Ecto neural progenitor cell (in vitro differentiated cells): ENCODE measurements at regions not wholly inside any gene's neighbourhood (a gene's known extent, or its start where the extent isn't known, plus 50 kb on each side); places are given as distances from the start of the nearest gene placed in this dataset.
"Not testable (repeated sequence)": the region's sequence is repeated elsewhere in the genome, so short reads cannot be mapped to it uniquely, and the experiment has no call there.

Experiments
- DNase-seq: peaks from one replicate; pipeline ENCODE4 v3.0.0-alpha.2; 2018; ENCODE audit warnings: low spot score

GRCh38 chr3:110324171-110324705 lies 747.4 kb upstream of the NECTIN3 start:
- no peak for DNase-seq

- no peak for DNase-seq
Measured at GRCh38 chr3:110327870-110328269, 743.7 kb upstream of the NECTIN3 start.

- DNase-seq, result not testable (repeated sequence)
Measured at GRCh38 chr3:110331562-110331961, 740.1 kb upstream of the NECTIN3 start.

GRCh38 chr3:110332629-110333028 lies 739.0 kb upstream of the NECTIN3 start:
- DNase-seq, result no peak

DNA sequence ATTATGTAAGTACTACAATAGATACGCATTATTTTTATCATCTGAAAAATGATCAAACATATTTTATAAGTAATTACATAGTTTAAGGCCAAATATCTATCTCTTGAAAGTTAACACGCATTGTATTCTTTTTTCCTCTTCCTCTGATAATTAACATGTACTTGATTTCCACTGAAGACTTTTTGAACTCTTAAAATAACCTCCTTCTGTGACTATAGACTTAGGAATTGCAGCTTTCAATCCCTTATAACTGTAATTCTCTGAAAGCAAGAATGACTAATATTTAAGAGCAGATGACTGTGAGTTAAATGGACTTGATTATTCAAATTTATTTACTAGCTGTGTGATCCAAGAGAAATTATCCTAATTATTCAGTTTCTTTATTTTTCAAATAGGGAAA lies 730.6 kb upstream of the NECTIN3 start:
- no peak for DNase-seq

DNA sequence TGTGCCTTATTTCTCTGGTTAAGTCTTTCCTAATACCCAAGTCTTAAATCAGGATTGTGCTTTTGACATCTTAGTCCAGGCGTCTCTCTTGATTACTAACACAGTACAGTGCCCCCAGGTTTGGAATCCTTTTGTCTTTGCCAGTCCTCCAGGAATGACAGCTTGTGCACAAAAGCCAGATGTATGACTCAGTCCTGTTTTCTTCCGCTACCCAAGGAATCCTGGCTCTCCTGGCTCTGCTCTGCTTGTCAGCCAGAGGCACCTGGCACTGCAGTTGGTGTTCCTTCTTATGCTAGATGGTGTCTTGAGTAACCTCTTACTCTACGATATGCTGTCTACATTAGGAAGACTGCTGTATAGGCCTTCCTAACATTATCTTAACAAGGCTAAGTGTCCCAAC lies 728.2 kb upstream of the NECTIN3 start:
- no peak for DNase-seq

DNA sequence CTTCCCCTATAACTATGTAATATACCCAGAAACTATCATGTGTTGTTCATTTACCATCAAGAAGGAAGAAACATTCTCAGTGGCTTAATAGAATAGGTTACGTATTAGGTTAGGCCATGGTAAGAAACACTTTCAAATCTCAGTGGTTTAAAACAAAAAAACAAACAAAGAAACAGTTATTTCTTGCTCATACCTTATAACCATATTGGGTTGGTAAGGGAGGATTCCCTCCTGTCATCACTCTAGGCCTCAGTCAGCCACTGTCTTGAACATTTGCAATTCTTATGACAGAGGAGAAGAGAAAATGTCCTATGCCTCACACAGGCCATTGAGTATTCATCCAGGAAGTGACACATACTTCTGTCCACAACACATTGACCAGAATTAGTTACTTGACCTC lies 727.7 kb upstream of the NECTIN3 start:
- DNase-seq, result no peak

- no peak for DNase-seq
Measured at GRCh38 chr3:110344487-110344886, 727.1 kb upstream of the NECTIN3 start.

DNA sequence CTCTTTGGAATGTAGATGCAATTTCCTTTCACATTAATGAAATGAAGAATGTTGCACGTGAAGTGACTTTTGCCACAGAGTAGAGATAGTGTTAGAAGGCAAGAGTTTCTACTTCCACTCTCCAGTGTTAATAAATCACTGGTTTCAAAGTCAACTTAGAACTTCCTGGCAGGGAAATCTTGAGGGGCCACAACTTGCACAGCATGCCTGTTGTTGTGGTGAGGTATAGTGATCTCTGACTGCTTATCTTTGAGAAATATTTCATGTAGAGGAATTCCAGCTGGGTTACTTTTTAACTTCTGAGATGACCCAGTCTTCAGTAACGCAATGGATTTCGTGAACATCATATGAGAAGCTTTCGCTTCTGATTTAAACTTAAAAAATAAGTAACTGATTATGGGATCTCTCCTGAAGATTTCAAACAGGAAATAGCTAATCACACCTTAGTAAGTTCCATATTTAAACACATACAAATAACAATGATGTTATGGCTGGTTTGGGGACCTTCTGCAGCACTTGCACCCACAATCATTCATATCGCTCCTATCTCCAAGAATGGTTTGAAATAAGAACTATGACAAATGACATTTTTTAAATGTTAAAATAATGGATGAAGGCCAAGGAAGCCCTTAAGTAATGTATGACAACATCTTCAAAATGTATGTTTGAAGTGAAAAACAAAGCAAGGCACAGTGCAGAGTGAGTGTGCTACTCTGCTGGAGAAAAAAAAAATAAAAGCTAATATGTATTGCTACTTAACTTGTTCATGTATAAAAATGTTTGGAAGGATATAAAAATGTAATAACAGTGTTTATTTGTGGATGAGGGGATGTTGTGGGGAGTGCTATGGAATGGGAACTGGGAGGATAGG lies 726.5 kb upstream of the NECTIN3 start:
- no peak for DNase-seq

DNA sequence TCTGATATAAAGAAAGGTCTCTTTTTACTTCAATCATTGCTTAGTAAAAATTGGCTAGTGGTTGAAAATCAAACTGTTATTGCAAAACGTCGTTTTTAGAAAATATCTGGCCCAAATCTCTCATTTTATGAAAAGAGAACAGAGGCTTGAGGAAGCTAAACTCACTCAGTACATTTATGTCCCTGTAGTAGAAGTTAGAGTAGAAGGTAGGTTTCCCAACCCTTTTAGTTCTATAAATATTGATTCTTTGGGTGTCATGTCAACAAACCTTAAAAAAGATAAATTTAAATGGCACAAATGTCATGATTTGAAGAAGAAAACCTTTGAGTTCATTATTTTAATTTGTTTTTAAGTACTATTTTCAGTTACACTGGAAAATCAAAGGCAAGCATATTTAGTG lies 722.3 kb upstream of the NECTIN3 start:
- DNase-seq, result no peak

DNA sequence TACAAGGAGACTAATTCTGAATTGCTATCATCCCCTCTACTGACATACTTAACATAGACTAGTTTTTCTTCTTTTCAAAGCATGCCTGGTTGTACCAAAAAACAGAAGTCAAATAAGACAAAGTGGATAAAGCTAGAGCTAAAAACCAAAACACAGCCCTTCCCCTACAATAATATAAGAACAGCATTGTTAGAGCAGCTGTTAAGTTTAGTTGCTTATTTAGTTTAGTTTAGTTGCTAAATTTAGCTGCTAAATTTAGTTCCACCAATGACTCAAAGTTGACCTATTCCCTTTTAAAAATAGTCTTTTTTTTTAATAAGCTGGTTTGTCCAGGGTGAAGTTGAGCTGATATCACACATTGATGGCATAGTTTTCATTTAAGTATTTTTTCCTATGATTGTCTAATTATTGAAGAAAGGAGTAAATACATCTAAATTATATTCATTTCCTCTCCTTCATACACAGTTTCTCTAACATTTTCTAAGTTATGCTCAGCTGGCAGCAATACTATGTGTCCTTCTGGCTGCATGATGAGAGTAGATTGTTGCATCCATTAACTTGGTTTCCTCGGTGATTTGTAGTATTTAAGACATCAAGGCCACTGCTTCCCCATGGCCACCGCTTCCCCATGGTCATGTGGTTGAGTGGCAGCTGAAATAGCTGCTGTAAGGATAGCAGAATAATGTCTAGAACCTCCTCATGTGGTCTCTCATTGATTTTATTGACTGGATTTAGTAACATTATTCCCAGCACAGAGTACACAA lies 718.6 kb upstream of the NECTIN3 start:
- no peak for DNase-seq

DNA sequence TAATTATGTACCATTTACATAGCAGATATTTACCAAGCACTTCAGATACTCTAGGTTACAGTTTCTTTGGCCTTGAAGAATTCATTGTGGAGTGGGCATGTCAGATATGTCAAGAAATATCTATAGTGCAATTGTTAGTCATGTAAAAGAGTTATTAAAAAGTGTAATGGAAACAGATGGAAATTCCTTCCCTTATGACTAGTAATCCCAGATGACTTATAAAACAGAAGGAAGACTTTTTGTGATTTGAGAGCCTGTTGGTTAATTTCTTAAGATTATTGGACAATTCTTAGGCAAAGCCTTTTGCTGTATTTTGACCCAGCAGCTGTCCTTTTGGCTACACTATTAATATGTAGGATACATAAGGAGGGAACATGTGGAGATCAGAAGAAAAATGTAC lies 708.9 kb upstream of the NECTIN3 start:
- no peak for DNase-seq

DNA sequence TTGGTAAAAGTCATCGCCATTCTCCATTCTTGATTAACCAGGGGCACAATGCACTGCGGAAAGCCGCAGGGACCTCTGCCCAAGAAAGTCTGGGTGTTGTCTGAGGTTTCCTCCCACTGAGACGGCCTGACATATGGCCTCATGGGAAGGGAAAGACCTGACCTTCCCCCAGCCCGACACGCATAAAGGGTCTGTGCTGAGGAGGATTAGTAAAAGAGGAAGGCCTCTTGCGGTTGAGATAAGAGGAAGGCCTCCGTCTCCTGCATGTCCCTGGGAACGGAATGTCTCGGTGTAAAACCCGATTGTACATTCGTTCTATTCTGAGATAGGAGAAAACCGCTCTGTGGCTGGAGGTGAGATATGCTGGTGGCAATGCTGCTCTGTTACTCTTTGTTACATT lies 704.3 kb upstream of the NECTIN3 start:
- not testable (repeated sequence) for DNase-seq

DNA sequence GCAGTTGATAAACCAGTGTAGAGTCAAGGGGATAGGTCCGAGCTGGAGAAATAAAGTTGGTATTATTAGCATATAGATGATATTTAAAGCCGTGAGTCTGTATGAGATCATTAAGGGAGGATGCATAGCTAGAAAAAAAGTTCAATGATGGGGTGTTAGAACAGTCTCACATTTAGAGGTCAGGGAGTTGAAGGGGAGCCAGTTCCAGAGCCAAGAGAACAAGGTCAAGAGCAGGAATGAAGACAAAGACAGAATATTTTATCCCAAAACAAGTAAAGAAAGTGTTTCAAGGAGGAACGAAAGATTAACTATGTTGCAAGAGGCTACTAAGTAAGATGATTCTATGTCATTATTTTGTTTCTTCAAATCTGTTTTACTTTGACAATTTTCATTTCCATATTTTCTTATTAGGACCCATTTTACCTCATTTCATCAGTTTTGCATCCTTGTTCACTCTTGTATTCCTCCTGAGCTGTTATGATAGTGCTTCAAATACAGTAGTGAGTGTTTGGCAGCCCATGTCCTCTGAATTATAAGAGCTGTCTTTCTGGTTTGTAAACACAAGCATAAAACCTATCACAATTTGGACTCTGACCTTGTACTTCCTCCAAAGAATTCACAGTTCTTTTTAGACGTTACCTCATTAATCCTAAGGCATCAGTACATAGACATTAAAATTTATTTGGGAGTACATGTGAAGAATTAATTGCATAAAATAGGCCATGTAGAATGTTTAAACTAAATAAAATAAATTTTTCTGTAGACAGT lies 695.7 kb upstream of the NECTIN3 start:
- no peak for DNase-seq

- DNase-seq, result no peak
Measured at GRCh38 chr3:110378481-110378880, 693.1 kb upstream of the NECTIN3 start.

DNA sequence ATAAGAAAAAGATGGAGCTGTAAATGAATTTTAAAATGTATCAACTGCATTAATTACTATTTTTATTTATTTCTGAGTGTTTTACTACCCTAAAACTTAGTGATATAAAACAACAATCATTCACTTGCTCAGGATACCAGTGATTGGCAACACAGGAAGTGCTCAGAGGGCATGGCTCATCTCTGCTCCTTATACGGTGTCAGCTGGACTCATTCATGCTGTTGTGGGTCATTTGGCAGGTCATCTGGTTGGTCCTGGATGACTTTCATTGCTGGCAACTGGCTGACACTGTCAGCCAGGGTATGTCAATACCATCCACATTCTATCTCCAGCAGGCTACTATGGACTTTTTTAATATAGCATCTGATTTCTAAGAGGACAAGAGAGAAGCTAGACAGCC lies 689.6 kb upstream of the NECTIN3 start:
- DNase-seq, result no peak

- no peak for DNase-seq
Measured at GRCh38 chr3:110383356-110383755, 688.3 kb upstream of the NECTIN3 start.

GRCh38 chr3:110384601-110385000 lies 687.0 kb upstream of the NECTIN3 start:
- no peak for DNase-seq

DNA sequence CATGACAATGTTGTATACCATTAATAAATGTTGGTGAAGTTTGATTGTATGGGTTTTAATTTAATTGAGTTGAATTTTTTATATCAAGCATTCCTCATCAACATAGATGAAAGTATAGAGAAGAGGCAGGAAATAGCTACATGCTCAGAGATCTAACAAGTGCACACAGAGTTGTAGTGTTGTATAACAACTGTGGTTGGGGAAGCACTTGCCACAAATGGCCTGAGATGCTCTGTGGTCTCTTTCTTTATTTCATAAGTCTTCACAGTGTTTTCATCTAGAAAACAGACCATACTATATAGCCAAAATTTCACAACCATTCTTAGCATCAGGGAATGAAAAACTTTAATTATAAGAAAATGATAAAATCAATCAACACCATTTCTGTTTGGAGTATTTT lies 682.6 kb upstream of the NECTIN3 start:
- DNase-seq, result no peak

GRCh38 chr3:110390372-110390771 lies 681.2 kb upstream of the NECTIN3 start:
- DNase-seq, result no peak

- DNase-seq, result no peak
Measured at GRCh38 chr3:110391042-110391441, 680.6 kb upstream of the NECTIN3 start.

DNA sequence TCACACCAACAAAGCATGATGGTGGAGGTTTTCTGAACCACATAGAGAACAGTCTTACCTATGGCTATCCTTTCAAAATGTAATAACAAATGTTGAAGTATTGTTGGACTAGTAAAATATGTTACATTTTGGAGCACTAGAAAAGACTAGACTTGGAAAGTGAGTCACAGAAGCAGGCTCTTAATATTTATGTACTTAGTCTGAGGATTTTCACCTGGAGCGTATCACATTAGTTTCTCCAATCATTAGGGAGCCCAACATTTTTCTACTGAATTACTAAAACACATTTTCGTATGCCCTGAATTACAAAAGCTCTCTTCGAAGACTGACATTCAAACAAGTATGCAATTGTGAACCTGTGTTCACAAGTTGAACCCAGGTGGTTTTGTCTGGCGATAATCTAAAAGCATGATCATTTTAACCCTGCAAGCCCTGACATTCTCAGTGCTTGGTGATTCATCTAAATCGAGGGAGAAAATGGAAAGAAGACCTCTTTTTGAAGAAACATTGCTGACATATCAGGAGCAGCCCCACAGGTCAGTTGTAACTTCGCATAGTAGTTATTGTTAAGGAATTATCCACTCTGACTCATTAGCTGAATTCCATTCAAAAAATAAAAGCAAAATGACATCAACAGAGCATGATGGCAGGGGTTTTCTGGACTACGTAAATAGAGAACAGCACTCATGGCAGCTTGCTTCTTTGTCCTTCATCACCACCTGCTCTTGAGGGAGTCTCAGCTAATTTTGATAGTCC lies 679.8 kb upstream of the NECTIN3 start:
- DNase-seq, result no peak
